Tibial nerve (tissue), 4 donors: ENCODE measurements at regions not wholly inside any gene's neighbourhood (a gene's known extent, or its start where the extent isn't known, plus 50 kb on each side); places are given as distances from the start of the nearest gene placed in this dataset.

ENCODE experiments used
- EP300 ChIP-seq, 2 donors: sonication (generic); formaldehyde crosslinking; IDR thresholded peaks; one replicate each; pipeline ENCODE4 v1.6.1; 2017; ENCODE audit warnings: antibody characterized with exemption in 2 of 2, mild to moderate bottlenecking in 1 of 2
- POLR2A ChIP-seq, 2 donors: fragments of 450-650 bp; IDR thresholded peaks; one replicate each; pipeline ENCODE4 v1.6.1; 2017; ENCODE audit warnings: antibody characterized with exemption in 2 of 2, mild to moderate bottlenecking in 2 of 2, moderate library complexity in 2 of 2
- TF ChIP-seq, protein P1 (sequence below), 5 experiments: fragments of 200-600 bp in 3 of 5; fragments of 450-650 bp in 2 of 5; sonication (generic) in 3 of 5; IDR thresholded peaks; one replicate each; pipeline ENCODE4 v1.5.1; 2016 to 2019; ENCODE audit warnings: antibody characterized with exemption in 5 of 5, mild to moderate bottlenecking in 3 of 5, moderate library complexity in 2 of 5

GRCh38 chr2:195477248-195477995, 179.6 kb upstream of the SLC39A10 start:
- TF ChIP-seq, protein P1, sequence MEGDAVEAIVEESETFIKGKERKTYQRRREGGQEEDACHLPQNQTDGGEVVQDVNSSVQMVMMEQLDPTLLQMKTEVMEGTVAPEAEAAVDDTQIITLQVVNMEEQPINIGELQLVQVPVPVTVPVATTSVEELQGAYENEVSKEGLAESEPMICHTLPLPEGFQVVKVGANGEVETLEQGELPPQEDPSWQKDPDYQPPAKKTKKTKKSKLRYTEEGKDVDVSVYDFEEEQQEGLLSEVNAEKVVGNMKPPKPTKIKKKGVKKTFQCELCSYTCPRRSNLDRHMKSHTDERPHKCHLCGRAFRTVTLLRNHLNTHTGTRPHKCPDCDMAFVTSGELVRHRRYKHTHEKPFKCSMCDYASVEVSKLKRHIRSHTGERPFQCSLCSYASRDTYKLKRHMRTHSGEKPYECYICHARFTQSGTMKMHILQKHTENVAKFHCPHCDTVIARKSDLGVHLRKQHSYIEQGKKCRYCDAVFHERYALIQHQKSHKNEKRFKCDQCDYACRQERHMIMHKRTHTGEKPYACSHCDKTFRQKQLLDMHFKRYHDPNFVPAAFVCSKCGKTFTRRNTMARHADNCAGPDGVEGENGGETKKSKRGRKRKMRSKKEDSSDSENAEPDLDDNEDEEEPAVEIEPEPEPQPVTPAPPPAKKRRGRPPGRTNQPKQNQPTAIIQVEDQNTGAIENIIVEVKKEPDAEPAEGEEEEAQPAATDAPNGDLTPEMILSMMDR (IDR thresholded peaks at IDR 0.05), result no peak
- no peak for TF ChIP-seq EP300 (IDR thresholded peaks at IDR 0.05)
- TF ChIP-seq POLR2A (IDR thresholded peaks at IDR 0.05), result no peak
